ENCODE measurements at regions not wholly inside any gene's neighbourhood (a gene's known extent, or its start where the extent isn't known, plus 50 kb on each side); places are given as distances from the start of the nearest gene placed in this dataset.

DNA sequence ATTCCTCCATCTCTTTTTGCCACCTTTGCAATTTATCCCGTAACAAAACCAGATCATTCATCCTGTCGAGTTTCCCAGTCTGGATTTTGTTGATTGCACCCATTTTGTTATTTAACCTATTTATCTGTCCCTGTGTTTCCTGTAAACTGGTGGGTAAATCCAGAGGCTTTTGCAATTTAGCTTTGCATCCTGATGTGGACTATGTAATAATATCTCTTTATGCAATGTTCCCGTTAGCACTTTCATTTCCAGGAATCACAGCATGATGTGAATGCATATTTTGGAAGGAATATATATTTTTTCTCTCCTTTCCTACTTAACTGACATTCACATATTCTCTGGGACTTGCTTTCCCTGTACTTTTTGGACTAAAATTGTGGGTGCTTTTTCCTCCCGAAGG is 240.3 kb upstream of the GAS1 start:
- no peak overlapping the region for H3K4me3 ChIP-seq (replicated peaks; ENCODE audit: low read depth, low read length)
- peak; percentile 35 for DNase-seq (ENCODE audit: low read depth)
- TF ChIP-seq, protein P1, sequence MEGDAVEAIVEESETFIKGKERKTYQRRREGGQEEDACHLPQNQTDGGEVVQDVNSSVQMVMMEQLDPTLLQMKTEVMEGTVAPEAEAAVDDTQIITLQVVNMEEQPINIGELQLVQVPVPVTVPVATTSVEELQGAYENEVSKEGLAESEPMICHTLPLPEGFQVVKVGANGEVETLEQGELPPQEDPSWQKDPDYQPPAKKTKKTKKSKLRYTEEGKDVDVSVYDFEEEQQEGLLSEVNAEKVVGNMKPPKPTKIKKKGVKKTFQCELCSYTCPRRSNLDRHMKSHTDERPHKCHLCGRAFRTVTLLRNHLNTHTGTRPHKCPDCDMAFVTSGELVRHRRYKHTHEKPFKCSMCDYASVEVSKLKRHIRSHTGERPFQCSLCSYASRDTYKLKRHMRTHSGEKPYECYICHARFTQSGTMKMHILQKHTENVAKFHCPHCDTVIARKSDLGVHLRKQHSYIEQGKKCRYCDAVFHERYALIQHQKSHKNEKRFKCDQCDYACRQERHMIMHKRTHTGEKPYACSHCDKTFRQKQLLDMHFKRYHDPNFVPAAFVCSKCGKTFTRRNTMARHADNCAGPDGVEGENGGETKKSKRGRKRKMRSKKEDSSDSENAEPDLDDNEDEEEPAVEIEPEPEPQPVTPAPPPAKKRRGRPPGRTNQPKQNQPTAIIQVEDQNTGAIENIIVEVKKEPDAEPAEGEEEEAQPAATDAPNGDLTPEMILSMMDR (IDR thresholded peaks at IDR 0.05; ENCODE audit: low read length, missing control alignments) = no peak

DNA sequence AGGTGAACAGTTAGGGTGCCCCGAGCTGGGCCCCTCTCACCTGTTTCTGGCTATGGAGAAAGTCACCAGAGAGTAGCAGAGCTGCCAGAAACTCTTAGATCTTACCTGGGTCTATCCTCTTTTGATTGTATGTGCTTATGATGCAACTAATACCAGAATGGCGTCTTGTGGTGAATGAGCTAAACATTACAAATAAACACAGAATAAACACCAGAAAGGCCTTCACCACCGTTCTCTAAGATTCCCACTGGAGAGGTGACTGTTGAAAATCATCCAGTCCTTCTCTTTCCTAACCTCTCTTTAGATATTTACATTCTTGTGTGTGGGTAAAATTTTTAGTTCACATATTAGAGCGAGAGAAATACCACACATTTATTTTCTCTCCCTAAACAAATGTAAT is 241.7 kb upstream of the GAS1 start:
- TF ChIP-seq, protein P1 (IDR thresholded peaks at IDR 0.05; ENCODE audit: low read length, missing control alignments) = no peak
- DNase-seq (ENCODE audit: low read depth) = no peak
- no peak overlapping the region for H3K4me3 ChIP-seq (replicated peaks; ENCODE audit: low read depth, low read length)

DNA sequence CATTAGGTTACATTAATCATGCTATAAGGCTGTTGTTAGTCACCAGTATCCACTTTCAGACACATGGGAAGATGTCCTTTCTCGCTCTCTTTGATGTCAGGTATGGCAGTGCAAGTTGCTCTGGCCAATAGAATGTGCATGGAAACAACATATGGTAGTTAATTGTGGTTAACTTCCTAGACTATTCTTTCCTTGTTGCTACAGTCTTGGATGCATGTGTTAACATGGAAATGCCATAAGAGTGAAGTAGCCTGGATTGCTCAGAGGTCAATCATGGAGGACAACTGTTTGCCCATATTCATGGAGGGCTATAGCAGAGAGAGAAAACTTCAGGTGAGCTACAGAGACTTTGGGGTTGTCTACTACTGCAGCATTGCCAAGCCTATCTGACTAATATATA is 245.8 kb upstream of the GAS1 start:
- no peak overlapping the region for H3K4me3 ChIP-seq (replicated peaks; ENCODE audit: low read depth, low read length)
- no peak for DNase-seq (ENCODE audit: low read depth)
- TF ChIP-seq, protein P1 (IDR thresholded peaks at IDR 0.05; ENCODE audit: low read length, missing control alignments) = no peak

DNA sequence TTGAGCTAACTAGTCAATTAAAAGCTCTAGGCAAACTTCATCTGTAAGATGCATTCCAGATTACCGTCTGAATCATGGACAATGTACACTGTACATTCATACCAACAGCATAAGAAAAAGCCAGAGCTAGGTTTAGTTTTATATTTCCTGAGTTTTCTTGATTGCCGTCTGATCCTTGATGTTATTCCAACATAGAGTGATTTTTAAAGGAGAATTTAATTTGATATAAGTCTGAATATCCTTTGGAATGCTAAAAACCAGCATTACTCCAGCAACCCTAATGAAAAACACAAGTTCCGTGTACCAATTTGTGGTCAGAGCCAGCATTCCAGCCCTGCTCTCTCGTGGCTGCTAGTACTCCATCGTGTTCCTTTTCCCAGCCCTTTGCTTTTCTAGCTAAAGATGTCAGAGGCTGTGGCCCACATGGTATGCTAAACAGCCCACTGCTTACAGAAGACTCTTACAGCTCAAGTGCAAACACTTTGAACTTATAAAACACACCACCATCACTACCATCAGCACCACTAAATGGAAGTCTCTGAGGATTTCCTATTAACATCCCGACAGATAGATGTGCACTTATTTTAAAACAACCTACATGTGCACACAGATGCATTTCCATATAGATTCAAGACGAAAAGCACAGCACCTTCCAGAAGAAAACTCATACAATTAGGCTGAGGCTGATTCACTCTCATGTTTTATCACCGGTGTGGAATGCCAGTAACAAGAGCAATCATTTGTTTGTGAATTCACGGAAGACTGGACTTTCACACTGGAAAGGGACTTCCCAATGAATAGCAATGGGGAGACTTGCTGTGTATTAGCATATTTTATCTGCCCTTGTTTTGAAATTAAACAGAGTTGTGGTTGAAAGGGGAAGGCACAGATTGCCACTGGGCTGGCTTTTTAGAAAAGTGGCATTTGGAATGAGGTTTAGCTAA is 246.9 kb upstream of the GAS1 start:
- TF ChIP-seq, protein P1 (IDR thresholded peaks at IDR 0.05; ENCODE audit: low read length, missing control alignments) = no peak
- H3K4me3 ChIP-seq (replicated peaks; ENCODE audit: low read depth, low read length) = no peak overlapping the region
- DNase-seq (ENCODE audit: low read depth) = peak; percentile 68

DNA sequence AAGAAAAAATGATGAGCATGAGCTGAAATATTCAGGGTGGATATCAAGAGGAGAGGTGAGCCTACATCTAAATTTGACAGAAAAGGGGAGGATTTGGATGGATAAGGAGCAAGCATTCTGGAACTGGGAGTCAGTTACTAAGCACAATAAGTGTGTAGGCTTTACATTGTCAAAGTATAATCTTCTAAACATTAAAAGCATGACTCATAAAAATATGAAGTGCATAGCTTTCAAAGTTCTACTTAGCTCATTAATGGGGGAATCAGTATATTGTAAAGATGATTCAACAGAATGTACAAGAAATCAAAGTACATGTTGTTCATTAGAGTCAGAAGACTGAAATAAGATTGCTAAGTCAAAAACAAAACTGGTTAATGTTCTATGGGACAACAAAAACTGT is 248.0 kb upstream of the GAS1 start:
- no peak overlapping the region for H3K4me3 ChIP-seq (replicated peaks; ENCODE audit: low read depth, low read length)
- DNase-seq (ENCODE audit: low read depth) = no peak
- TF ChIP-seq, protein P1 (IDR thresholded peaks at IDR 0.05; ENCODE audit: low read length, missing control alignments) = no peak

DNA sequence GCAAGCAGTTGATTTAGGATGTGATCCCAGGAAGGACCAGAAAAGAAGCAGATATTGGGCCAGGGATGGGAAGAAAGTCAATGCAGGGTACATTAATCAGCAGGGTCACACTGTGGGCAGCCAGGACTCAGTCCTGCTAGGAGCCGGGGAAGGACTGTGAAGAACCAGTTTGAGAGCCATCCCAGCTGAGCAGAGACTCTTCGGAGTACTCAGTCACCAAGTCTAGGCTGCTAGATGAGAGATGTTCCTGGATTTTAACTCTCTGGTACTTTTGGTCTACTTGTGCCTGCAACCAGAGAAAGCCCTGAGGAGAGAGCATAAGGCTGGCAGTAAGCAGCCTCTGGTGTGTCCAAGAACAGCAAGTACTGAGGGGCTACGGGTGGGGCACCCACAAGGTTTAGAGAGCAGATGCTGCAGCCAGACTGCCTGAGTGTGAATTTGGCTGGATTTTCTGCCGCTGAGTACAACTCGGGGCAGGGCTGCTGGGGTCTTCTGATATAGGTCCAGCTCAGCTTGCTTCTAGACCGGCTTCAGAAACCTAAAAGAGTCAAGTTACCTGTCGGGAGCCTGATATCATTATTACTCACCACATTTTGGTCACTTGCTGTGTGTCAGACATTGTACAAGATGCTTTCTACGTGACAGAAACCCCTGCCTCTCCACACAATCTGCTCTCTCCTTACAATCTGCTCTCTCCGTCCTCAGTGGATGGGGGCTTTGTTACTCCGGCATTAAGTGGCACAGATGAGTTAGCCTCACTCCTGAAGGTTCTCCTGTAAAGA is 250.2 kb upstream of the GAS1 start:
- TF ChIP-seq, protein P1 (IDR thresholded peaks at IDR 0.05; ENCODE audit: low read length, missing control alignments) = no peak
- no peak for DNase-seq (ENCODE audit: low read depth)
- H3K4me3 ChIP-seq (replicated peaks; ENCODE audit: low read depth, low read length) = no peak overlapping the region
